ENCODE measurements at regions not wholly inside any gene's neighbourhood (a gene's known extent, or its start where the extent isn't known, plus 50 kb on each side); places are given as distances from the start of the nearest gene placed in this dataset.

DNA sequence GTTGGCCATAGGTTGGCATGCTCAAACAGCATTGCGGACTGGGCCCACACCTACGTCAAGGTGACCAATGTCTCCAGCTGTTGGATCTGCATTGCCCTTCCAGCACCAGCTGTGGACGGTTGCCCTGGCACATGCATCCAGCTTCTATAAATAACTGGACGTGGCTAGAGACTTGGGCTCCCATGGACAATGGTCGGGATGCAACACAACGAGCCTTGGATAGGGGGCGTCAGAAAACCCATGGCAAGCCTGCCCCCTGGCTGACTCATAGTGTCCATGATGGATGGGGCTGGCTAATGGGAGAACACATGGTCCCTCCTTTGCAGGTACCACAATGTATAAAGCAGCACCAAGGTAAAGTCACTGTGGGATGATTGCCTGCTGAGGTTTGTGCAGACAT, 331.6 kb upstream of the FAR2 start:
- DNase-seq = no peak
- Mint-ChIP-seq H3K36me3 (ENCODE audit: low read depth) (no peaks in the 10 kb centered on the region), H3K9me3 (peaks cover 8% of the 10 kb centered on the region), H3K4me3 (no peak overlapping the region), H3K27me3 (ENCODE audit: insufficient read depth) (peaks cover 2% of the 10 kb centered on the region; the same call in 1 of the 2 replicates), H3K4me1 (ENCODE audit: low read depth) (no peaks in the 10 kb centered on the region), H3K27ac (no peak overlapping the region)
- TF ChIP-seq CTCF (IDR thresholded peaks at IDR 0.05) = no peak

DNA sequence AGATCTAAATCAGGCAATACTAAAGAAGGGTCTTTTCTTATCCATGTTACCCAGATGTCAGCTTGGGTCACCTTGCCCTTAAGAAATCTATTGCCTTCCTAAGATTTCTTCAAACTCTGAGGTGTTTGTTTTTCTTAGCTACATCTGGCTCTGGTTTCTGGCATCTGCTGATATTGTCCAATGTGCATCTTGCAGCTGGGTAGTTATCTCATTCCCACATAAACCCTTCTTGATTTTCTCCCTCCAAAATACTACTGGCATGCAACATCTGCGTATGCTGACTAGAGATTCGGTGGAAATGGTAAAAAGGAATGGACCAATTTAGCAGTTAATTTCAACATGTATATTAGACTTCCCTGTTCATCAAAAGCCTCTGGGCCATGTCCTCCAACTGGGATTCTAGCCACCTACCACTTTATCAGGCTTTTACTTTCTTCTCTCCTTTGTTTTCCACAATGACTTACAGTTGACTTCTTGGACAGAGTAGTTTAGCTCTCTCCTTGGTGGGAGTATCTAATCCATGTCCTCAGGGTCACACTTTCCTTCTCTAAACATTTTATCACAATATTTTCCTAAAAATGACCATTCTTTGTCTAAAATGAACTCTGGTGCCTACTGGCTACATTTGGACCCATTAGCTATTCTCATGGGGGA, 324.8 kb upstream of the FAR2 start:
- H3K27ac Mint-ChIP-seq = no peak overlapping the region
- no peak overlapping the region for H3K4me3 Mint-ChIP-seq
- no peaks in the 10 kb centered on the region for H3K36me3 Mint-ChIP-seq (ENCODE audit: low read depth)
- H3K9me3 Mint-ChIP-seq = peaks cover under 1% of the 10 kb centered on the region; the same call in 1 of the 2 replicates
- no peaks in the 10 kb centered on the region for H3K4me1 Mint-ChIP-seq (ENCODE audit: low read depth)
- no peak for DNase-seq
- TF ChIP-seq CTCF (IDR thresholded peaks at IDR 0.05) = no peak
- H3K27me3 Mint-ChIP-seq (ENCODE audit: insufficient read depth) = no peaks in the 10 kb centered on the region; the same call in 1 of the 2 replicates

DNA sequence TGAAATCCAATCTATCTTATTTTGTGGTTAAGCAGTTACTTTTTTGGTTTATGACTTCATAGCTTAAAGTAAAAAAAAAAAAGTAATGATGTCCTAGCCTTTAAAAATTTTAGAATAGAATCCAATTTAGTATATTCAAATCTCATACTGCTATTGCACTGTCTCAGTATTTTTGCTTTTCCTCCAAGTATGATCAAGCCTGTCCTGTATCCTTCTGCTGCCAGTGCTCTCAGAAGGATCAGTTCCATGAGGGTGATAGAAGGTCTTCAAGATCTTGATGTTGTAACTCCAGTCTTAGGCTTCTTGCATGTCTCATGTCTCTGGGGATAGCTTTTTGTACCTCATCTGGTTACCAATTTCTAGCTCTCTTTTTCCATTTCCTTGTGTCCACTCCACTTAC, 324.2 kb upstream of the FAR2 start:
- no peak overlapping the region for H3K27ac Mint-ChIP-seq
- no peak for DNase-seq
- H3K27me3 Mint-ChIP-seq (ENCODE audit: insufficient read depth) = no peaks in the 10 kb centered on the region; the same call in 1 of the 2 replicates
- H3K36me3 Mint-ChIP-seq (ENCODE audit: low read depth) = no peaks in the 10 kb centered on the region
- no peaks in the 10 kb centered on the region for H3K9me3 Mint-ChIP-seq
- H3K4me1 Mint-ChIP-seq (ENCODE audit: low read depth) = no peaks in the 10 kb centered on the region
- H3K4me3 Mint-ChIP-seq = no peak overlapping the region
- no peak for TF ChIP-seq CTCF (IDR thresholded peaks at IDR 0.05)

- H3K4me1 Mint-ChIP-seq (ENCODE audit: low read depth) = no peaks in the 10 kb centered on the region
- no peak for TF ChIP-seq CTCF (IDR thresholded peaks at IDR 0.05)
- no peaks in the 10 kb centered on the region; the same call in 1 of the 2 replicates for H3K27me3 Mint-ChIP-seq (ENCODE audit: insufficient read depth)
- H3K27ac Mint-ChIP-seq = no peak overlapping the region
- no peaks in the 10 kb centered on the region for H3K36me3 Mint-ChIP-seq (ENCODE audit: low read depth)
- H3K9me3 Mint-ChIP-seq = no peaks in the 10 kb centered on the region; the same call in 1 of the 2 replicates
- H3K4me3 Mint-ChIP-seq = no peak overlapping the region
- DNase-seq = no peak
Observed at GRCh38 chr12:28826766-28827165, 322.3 kb upstream of the FAR2 start.

GRCh38 chr12:28827861-28828260, 321.2 kb upstream of the FAR2 start:
- TF ChIP-seq CTCF (IDR thresholded peaks at IDR 0.05) = no peak
- Mint-ChIP-seq H3K4me3 (no peak overlapping the region), H3K27me3 (ENCODE audit: insufficient read depth) (no peaks in the 10 kb centered on the region; the same call in none of the 2 replicates), H3K27ac (no peak overlapping the region), H3K9me3 (peaks cover 2% of the 10 kb centered on the region; the same call in 1 of the 2 replicates), H3K4me1 (ENCODE audit: low read depth) (no peaks in the 10 kb centered on the region), H3K36me3 (ENCODE audit: low read depth) (no peaks in the 10 kb centered on the region)
- no peak for DNase-seq
